ENCODE measurements at regions not wholly inside any gene's neighbourhood (a gene's known extent, or its start where the extent isn't known, plus 50 kb on each side); places are given as distances from the start of the nearest gene placed in this dataset.

DNA sequence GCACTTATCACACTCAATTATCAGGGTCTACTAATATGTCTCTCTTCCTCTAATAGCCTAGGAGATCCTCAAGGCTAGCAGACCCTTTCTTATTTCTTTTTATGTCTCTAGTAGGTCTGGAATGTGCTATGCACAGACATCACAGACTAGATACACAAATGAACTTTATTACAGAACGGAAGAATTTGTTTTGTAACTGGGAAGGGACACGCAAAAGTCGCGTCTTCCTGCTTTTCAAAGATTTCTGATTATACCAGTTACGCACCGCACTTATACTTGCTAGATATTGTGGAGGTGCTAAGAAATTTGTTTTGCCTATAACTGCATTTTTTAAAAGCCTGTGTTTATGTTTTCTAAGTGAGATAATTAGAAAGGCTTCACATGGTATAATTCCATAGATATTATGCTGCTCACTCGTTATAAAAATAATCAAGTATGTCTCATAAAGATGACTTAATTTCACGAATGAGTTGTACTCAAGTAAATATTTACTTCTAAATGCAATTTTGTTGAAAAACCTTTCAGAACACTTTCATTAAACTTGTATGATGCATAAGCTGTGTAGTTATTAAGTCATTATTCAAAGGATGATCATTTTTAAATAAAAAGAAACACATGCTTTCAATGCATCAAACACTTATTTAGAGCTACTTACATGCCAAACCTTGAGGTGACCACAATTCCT is 662.6 kb downstream of the ACTL7B start:
- Histone ChIP-seq H3K4me3 (no peak overlapping the region), H3K27me3 (no peaks in the 10 kb centered on the region), H3K9me3 (replicated peaks in 1 of 3) (no peaks in the 10 kb centered on the region), H3K27ac (no peak overlapping the region), H3K4me1 (replicated peaks in 1 of 2) (no peaks in the 10 kb centered on the region), H3K36me3 (replicated peaks in 1 of 2) (no peaks in the 10 kb centered on the region)
- DNase-seq: no peak
- 86 to 89% (median 87%) methylated on average over 8 of the region's 8 CpGs for WGBS, 4 donors
- TF ChIP-seq, protein P1, sequence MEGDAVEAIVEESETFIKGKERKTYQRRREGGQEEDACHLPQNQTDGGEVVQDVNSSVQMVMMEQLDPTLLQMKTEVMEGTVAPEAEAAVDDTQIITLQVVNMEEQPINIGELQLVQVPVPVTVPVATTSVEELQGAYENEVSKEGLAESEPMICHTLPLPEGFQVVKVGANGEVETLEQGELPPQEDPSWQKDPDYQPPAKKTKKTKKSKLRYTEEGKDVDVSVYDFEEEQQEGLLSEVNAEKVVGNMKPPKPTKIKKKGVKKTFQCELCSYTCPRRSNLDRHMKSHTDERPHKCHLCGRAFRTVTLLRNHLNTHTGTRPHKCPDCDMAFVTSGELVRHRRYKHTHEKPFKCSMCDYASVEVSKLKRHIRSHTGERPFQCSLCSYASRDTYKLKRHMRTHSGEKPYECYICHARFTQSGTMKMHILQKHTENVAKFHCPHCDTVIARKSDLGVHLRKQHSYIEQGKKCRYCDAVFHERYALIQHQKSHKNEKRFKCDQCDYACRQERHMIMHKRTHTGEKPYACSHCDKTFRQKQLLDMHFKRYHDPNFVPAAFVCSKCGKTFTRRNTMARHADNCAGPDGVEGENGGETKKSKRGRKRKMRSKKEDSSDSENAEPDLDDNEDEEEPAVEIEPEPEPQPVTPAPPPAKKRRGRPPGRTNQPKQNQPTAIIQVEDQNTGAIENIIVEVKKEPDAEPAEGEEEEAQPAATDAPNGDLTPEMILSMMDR (IDR thresholded peaks at IDR 0.05): no peak
- TF ChIP-seq POLR2A (IDR thresholded peaks at IDR 0.05): no peak
- intact Hi-C loops (cut with DNase I): no loop called here

DNA sequence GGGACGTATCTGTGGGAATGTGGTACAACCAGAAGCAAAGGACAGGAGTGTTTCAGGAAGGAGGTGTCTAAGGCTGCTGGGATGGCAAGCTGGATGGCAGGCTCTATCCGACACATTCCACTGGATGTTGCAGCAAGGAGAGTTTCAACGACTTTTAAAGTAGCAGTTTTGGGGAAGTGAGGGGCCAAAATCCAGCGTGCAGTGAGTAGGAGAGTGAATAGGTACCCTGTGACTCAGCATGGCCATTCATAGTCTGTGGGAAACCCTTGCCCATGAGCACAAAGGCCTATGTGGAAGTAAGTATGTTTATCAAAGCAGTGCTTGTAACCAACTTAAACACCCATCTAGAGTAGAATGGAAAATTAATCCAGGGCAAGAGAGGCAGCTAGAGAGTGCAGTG is 664.7 kb downstream of the ACTL7B start:
- Histone ChIP-seq H3K27me3 (no peaks in the 10 kb centered on the region), H3K9me3 (replicated peaks in 1 of 3) (no peaks in the 10 kb centered on the region), H3K4me1 (replicated peaks in 1 of 2) (no peaks in the 10 kb centered on the region), H3K36me3 (replicated peaks in 1 of 2) (no peaks in the 10 kb centered on the region), H3K27ac (no peak overlapping the region), H3K4me3 (no peak overlapping the region)
- DNase-seq: no peak
- intact Hi-C loops (cut with DNase I): no loop called here
- 75 to 82% (median 77%) methylated on average over 4 of the region's 4 CpGs for WGBS, 4 donors
- TF ChIP-seq POLR2A (IDR thresholded peaks at IDR 0.05): no peak
- TF ChIP-seq, protein P1 (IDR thresholded peaks at IDR 0.05): no peak

GRCh38 chr9:108188976-108189375 is 666.8 kb downstream of the ACTL7B start:
- no peaks in the 10 kb centered on the region for H3K36me3 ChIP-seq (replicated peaks in 1 of 2)
- no peak overlapping the region for H3K4me3 ChIP-seq
- no peak for DNase-seq
- no peaks in the 10 kb centered on the region for H3K9me3 ChIP-seq (replicated peaks in 1 of 3)
- H3K27me3 ChIP-seq: no peaks in the 10 kb centered on the region
- 79 to 89% (median 84%) methylated on average over 2 of the region's 2 CpGs for WGBS, 4 donors
- no peak for TF ChIP-seq POLR2A (IDR thresholded peaks at IDR 0.05)
- TF ChIP-seq, protein P1 (IDR thresholded peaks at IDR 0.05): no peak
- no peaks in the 10 kb centered on the region for H3K4me1 ChIP-seq (replicated peaks in 1 of 2)
- intact Hi-C loops (cut with DNase I): no loop called here
- no peak overlapping the region for H3K27ac ChIP-seq

DNA sequence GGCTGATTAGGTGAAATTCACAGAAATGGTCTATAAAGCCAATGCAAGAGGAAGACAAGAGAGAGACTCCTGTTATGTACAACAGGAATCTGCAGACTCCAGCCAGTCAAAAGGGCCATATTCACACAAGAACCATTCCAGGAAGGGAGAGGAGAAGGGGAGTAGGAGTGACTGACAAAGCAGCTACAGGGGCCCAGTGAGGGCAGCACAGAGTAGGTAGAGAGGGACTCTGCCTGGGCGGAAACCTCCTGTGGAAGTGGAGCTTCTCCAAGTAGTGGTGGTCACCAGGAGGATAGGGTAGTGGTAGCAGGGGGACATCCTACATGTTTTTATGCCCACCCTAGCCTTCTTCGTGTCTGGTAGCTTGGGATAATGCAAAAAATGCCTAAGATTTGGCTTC is 667.3 kb downstream of the ACTL7B start:
- no peak for DNase-seq
- H3K27me3 ChIP-seq: no peaks in the 10 kb centered on the region
- no peaks in the 10 kb centered on the region for H3K9me3 ChIP-seq (replicated peaks in 1 of 3)
- WGBS, 4 donors: 79 to 91% (median 83%) methylated on average over 2 of the region's 2 CpGs
- H3K36me3 ChIP-seq (replicated peaks in 1 of 2): no peaks in the 10 kb centered on the region
- intact Hi-C loops (cut with DNase I): no loop called here
- no peak overlapping the region for H3K27ac ChIP-seq
- H3K4me1 ChIP-seq (replicated peaks in 1 of 2): no peaks in the 10 kb centered on the region
- H3K4me3 ChIP-seq: no peak overlapping the region
- TF ChIP-seq, protein P1 (IDR thresholded peaks at IDR 0.05): no peak
- no peak for TF ChIP-seq POLR2A (IDR thresholded peaks at IDR 0.05)

Measured in adrenal gland (tissue), 9 donors.